HPDE6-E6E7 (cell line): ENCODE measurements at regions not wholly inside any gene's neighbourhood (a gene's known extent, or its start where the extent isn't known, plus 50 kb on each side); places are given as distances from the start of the nearest gene placed in this dataset.
"Not testable (repeated sequence)": the region's sequence is repeated elsewhere in the genome, so short reads cannot be mapped to it uniquely, and the experiment has no call there.

Experiments used
- DNase-seq: peaks from one replicate; pipeline ENCODE4 v3.0.0; 2011; ENCODE audit warnings: missing footprints; ENCODE audit errors: extremely low spot score

DNA sequence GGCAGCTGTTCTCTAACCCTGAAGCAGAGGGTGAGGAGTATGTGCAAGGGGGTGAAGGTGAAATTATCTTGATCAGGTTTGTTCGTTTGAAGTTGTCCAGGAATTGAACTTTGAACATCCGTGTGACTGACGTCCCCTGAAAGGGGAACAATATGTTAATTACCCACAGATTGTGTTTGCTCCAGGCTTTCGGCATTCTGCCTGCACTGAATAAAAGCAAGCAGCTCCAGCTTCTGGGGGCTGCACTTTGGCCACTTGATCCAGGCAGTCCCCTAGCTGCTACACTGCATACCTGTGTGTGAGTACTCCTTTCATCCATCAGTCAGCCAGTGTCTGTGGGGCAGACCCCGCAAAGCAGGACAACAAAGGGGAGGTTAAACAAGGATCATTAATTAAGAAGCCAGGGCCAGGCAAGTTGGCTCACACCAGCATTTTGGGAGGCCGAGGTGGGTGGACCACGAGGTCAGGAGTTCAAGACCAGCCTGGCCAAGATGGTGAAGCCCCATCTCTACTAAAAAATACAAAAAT is 104.8 kb upstream of the BTN3A2 start:
- no peak for DNase-seq

DNA sequence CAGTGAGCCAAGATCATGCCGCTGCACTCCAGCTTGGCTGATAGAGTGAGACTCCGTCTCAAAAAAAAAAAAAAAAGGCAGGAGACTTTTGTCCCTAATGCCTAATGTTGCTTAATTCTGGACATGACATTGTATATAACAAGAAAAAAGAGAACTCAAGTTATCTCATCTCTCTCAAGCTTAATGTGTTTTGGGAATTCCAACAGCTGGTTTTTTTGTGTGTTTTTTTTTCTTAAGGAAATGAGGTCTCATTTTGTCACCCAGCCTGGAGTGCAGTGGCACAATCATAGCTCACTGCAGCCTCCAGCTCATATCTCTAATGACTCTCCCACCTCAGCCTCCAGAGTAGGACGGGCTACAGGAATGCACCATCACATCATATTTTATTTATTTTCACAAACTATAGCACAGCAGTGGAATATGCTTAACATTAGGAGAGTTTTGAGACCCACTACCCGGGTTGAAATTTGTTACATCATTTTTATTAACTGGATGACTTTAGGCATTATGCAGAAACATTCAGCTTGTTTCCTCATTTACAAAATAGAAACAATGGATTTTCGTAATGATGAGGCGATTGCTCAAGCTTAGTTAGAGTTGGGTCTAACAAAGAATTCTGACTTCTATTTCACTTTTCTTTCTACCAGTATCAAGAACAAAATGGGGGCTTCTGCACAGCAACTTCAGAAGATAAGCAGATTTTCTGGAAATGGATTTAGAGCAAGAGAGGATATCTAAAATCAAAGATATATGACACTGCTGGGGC is 104.1 kb upstream of the BTN3A2 start:
- no peak for DNase-seq

DNA sequence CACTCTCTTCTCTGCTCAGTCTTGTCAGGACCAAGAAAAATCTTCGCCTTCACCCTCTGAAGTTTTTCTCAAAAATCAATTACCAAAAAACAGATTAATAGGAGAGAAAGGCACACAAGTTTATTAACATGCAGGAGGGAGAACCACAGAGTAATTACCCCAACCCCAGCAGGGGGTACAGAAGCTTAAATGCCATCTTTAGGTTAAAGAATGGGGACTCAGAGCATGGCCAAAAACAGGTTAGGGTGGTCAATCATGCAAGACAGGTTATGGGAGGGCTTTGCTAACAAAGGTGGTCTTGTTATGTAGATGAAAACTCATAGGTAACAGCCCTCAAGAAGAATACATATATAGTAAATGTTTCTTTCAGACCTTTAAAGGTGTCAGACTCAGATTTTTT is 100.5 kb upstream of the BTN3A2 start:
- DNase-seq = no peak

DNA sequence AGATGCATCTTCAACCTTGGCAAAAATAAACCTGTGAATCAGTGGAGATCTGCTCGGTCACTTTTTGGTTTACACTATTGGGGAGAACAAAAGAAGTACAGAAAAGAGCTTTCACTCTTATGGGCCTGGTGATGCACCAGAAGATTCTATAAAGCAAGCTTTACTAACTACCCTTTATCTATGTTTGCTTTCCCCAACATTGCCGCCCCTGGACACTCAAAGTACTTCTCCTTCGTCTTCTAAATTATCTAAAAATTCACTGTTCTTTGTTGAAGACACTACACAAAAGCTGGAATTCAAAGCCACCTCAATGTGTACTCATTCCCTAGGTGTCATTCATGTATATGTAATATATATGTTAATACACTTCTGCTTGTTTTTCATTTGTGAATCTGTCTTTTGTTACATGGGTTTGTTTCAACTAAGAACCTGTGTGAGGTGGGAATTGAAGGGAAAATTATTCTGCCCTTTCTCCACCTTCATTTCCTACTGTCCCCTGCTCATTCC is 97.9 kb upstream of the BTN3A2 start:
- no peak for DNase-seq

DNA sequence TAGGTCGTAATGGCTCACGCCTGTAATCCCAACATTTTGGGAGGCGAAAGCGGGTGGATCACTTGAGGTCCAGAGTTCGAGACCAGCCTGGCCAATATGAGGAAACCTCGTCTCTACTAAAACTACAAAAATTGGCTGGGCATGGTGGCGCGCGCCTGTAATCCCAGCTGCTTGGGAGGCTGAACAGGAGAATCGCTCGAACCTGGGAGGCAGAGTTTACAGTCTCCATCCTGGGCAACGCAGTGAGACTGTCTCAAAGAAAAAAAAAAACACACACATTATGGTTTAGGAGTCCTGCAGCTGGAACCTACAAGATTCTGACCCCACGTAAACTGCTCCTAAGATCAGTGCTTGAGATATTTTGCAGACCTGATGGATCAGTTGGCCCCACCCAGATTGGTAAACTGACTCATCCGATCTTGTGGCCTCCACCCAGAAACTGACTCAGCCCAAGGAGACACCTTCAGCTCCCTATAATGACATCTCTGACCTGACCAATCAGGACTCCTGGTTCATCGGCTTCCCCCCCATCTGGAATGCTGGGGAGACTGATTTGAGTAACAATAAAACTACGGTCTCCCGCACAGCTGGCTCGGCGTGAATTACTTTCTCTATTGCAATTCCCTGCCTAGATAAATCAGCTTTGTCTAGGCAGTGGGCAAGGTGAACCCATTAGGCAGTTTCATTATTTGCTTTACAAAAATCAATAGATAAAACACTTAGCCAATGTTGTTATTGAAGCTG is 96.2 kb upstream of the BTN3A2 start:
- DNase-seq = no peak

DNA sequence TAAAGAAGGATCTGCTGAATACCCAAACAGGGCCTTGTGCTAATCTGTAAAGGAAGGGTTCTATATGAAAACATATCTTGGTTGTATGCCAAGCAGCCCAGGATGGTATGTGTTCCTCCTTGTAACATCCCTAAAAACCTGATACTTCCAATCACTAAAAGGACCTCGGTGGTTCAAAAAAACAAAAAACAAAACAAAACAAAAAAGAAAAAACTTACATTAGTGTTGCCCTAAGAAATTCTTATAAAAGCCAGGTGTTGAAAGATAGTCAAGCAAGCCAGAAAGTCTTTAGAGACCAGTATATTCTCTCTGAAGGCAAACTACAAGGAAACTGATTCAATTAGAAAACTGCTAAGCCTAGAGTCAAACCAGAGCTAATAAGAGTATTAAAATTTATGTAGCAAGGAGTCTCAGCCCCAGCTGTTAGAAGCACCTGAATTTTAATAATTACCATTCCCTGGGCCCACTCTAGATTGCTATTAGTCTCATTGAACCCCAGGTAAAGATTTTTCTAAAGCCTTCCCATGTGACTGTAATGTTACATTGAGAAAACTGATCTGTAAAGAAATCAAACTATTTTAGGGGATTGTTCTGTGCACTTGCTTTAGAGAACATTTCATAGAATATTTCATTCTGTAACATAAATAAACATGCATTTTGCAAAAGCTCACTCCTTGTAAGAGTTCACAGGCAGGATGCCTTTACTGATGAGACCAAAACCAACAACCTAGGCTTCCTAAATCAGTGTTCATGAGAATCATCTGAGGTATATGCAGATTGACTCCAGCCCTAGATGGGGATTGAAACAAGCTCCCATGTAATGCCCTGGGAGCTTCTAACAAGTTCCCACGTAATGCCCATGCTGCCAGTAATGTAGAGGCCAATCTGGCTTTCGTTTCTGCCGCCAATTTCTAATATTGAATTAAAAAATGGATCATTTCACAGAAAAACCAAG is 95.2 kb upstream of the BTN3A2 start:
- DNase-seq = no peak

DNA sequence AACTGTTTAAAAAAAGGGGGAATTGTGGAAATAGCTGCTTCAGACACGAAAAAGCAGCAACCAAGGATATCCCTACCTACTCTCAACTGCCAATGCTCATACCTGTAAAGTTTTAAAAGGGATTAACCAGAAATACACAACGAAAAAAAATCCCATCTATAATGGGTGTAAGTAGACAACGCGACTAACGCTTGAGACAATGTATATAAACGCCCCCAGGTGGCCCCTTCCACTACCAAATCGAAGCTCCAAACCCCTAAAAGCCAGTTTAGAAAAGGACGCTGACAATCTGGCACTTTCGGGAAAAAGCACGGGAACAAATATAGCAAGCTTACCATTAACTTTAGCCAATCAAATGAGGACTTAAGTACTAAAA is 94.5 kb upstream of the BTN3A2 start:
- no peak for DNase-seq

DNA sequence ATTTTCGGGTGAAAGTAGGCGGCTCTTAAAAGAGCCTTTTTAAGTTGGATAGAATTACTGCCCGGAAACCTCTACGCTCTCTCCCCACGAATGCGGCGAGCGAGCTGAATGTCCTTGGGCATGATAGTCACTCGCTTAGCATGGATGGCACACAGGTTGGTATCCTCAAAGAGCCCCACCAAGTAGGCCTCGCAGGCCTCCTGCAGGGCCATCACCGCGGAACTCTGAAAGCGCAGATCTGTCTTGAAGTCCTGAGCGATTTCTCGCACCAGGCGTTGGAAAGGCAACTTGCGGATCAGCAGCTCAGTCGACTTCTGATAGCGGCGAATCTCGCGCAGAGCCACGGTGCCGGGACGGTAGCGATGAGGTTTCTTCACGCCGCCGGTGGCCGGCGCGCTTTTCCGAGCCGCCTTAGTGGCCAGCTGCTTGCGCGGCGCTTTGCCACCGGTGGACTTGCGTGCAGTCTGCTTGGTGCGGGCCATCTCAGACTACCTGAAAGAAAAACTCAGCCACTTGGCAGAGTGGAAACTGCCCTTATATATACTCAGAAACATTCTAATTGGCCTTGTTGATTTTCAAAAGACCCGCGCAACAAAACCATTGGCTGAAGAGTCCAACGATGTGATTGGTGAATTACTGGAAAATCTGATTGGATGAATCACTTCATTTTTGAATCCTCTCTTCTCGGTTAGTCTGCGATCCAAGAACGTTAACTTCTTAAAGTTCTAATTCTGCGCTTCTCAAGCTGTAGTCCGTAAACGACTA is 93.9 kb upstream of the BTN3A2 start:
- DNase-seq = peak; percentile 80

DNA sequence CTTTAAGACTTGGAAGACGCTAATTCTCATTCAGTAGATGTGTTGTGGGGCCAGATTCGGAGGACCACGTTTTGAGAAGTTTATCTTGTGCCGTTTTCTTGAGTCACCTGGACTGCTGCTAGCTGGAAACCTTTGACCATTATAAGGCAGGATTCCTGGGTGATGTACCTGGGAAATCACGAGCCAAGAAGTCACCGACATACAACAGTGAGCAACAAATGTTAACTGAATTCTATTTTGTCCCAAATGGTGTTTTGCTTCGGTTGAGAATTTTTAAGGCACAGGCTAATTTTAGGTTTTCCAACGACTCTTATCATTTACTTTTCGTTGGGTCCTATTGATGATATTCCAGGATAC is 93.4 kb upstream of the BTN3A2 start:
- no peak for DNase-seq

DNA sequence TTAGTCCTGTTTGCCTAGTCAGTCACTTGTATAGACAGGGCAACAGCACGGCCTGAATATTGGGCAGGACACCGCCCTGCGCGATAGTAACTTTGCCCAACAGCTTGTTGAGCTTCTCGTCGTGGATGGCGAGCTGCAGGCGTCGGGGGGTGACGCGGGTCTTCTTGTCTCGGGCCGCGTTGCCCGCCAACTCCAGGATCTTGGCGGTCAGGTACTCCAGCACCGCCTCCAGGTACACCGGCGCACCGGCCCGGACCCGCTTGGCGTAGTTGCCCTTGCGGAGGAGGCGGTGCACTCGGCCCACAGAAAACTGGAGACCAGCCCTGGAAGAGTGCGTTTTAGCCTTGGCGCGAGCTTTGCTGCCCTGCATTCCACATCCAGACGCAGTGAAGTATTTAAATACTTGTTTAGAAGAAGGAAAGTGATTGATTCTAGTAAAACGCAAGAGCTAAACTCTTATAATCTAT is 92.8 kb upstream of the BTN3A2 start:
- DNase-seq = no peak

DNA sequence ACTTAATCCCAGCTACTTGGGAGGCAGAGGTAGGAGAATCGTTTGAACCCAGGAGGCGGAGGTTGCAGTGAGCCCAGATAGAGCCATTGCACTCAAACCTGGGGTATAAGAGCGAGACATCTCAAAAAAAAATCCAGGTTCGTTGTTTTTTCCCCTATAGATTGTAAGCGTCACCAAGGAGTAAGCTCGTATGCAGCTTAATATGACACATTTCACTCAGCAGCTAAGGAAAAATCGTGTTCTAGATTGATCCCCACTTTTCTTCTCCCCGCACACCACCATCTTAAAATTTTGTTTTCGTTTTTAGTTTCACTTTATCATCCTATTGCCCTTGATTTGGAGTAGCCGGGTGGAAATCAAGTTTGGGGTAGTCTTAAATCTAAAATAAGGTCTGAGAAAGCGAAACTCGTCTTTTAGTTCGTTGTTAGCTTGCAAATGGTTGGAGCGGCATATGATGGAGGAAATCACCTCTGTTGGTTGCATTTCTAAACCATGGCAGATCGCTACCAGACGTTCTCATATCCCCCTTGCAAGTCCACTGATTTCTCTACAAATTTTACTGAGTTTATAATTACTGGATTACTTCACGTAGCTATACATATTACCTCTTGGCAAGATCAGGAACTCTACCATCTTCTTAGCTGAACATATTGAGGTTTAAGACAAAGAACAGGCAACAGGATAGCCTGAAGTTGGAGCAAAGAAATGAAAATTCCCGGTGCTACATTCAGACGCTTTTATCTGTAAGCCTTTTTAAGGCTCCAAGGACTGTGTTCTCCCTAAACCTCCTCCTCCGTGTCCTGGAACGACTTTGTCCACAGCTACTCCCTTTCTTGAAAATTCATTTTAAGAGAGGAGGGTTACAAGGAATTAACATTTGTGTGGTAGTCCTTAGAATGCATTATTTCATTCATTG is 91.1 kb upstream of the BTN3A2 start:
- DNase-seq = no peak

DNA sequence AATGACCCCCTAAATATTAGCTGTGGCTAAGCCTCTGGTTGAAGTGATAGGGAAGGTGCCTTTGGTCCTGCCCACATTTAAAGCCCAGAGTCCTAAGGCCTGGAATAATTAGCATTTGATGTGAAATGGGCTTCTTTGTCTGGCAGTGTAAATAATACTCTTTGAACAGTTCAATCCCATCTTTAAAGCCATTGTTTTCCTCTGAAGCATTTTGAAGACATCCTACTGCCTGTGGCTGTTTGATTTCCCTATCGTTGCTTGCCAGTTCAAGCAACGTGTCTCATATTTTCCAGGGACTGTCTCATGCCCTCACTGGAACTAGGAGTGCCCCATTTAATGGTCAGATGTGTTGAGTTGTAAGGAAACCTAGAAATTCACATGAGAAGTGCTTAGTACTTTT is 89.3 kb upstream of the BTN3A2 start:
- DNase-seq = no peak

DNA sequence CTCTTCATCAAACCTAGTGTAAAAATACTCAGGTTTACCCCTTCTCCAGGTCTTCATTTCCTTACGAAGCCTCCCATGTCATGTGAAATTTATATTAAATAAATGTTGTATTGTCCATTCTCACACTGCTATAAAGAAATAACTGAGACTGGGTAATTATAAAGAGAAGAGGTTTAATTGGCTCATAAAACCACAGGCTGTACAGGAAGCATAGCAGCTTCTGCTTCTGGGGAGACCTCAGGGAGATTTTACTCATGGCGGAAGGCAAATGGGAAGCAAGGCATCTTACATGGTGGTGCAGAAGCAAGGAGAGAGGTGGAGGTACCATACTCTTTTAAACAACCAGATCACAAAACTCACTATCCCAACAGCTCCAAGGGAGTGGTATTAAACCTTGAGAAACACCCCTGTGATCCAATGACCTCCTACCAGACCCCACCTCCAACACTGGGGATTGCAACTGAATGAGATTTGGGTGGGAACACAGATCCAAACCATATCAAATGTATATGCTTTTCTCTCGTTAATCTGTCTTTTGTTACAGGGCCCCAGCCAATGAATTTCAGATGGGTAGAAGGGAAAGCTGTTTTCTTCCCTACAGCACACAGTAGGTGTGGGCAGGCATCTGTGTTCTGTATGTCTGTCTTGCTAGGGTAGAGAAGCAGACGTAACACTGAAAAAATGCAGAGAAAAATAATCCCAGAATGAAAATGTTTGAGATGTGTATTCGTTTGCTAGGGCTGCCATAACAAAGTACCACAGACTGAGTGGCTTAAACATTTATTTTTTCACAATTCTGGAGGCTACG is 88.0 kb upstream of the BTN3A2 start:
- DNase-seq = no peak

DNA sequence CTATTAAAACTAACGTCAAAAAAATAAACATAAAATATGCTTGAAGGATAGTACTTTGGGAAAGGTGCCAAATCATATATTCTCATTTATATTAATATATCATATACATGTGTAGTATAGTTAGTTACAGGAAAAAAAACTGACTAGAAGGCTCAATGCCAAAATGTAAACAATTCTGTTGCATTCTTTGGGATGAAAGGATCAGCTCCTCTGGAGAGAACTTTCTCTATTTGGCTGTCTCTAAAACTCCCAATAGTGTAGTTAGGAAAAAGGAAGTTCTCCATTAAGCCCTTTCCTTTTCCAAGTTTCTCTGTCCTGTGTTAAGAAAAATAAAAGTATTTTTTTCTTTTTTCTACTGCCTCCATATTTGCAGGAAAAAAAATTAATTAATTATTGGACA is 86.5 kb upstream of the BTN3A2 start:
- no peak for DNase-seq

DNA sequence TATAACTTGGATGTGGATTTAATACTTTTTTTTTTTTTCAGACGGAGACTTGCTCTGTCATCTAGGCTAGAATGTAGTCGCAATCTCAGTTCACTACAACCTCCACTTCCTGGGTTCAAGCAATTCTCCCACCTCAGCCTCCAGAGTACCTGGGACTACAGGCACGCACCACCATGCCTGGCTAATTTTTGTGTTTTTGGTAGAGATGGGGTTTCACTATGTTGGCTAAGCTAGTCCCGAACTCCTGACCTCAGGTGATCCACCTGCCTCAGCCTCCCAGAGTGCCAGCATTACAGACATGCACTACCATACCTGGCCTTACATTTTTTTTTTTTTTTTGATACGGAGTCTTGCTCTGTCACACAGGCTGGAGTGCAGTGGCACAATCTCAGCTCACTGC is 85.6 kb upstream of the BTN3A2 start:
- not testable (repeated sequence) for DNase-seq

DNA sequence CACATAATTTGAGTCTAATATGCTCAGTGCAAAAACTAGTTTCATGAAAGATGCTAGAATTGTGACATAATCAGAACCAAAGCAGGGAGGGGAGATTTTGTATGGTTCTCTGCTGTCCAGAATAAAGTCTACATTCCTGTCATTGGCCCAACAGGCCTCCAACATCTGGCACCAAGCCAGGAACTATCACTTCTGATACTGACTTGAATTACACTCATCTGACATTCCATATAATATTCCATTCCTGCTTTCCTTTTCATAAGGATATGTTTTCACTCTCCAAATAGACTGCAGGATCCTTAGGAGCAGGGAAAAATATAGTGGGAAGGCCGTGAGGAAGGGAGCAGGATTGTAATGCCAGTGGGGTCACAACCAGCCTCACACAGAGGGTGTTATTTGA is 84.6 kb upstream of the BTN3A2 start:
- no peak for DNase-seq

DNA sequence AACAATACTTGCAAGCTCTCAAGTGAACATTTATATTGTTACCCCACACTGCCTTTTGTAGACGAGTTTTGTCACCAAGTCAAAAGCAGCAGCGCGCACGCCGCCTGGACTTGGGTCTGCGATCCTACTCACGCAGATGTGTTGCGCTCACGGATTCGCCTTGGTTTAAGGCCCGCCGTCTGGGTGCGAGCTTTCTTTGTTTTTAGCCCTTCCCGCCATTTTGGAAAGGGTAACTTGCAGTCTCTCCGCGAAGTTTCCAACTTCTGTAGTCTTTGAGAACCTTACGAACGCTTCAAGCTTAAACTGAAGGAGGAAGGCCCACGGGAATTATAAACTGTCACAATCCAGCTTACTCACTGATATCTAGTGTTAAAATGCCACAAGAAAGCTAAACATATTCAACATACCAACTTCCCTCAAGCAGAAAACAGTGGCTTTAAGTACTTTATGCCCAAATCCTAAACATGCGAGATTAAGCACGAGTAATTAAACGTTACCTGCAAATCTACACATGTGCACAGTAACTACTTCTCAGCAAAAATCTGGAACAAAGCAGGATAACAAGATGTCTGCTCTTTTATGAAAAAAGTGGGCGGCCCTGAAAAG is 80.4 kb upstream of the BTN3A2 start:
- no peak for DNase-seq
